ENCODE measurements at regions not wholly inside any gene's neighbourhood (a gene's known extent, or its start where the extent isn't known, plus 50 kb on each side); places are given as distances from the start of the nearest gene placed in this dataset.
"Not testable (repeated sequence)": the region's sequence is repeated elsewhere in the genome, so short reads cannot be mapped to it uniquely, and the experiment has no call there.

DNA sequence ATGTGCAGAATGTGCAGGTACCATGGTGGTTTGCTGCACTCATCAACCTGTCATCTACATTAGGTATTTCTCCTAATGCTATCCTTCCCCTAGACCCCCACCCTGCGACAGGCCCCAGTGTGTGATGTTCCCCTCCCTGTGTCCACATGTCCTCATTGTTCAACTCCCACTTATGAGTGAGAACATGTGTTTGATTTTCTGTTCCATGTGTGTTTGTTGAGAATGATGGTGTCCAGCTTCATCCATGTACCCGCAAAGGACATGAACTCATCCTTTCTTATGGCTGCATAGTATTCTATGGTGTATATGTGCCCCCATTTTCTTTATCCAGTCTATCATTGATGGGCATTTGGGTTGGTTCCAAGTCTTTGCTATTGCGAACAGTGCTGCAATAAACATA is 70.5 kb upstream of the C1QTNF9B start:
- TF ChIP-seq, protein P1, sequence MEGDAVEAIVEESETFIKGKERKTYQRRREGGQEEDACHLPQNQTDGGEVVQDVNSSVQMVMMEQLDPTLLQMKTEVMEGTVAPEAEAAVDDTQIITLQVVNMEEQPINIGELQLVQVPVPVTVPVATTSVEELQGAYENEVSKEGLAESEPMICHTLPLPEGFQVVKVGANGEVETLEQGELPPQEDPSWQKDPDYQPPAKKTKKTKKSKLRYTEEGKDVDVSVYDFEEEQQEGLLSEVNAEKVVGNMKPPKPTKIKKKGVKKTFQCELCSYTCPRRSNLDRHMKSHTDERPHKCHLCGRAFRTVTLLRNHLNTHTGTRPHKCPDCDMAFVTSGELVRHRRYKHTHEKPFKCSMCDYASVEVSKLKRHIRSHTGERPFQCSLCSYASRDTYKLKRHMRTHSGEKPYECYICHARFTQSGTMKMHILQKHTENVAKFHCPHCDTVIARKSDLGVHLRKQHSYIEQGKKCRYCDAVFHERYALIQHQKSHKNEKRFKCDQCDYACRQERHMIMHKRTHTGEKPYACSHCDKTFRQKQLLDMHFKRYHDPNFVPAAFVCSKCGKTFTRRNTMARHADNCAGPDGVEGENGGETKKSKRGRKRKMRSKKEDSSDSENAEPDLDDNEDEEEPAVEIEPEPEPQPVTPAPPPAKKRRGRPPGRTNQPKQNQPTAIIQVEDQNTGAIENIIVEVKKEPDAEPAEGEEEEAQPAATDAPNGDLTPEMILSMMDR (IDR thresholded peaks at IDR 0.05; ENCODE audit: poor library complexity), result not testable (repeated sequence)
- TF ChIP-seq EZH2 (IDR thresholded peaks at IDR 0.05; ENCODE audit: borderline replicate concordance); EZH2phosphoT487 (IDR thresholded peaks at IDR 0.05; ENCODE audit: low read depth, severe bottlenecking, unreplicated experiment): not testable (repeated sequence)

All from hepatocyte (in vitro differentiated cells).